ENCODE measurements at regions not wholly inside any gene's neighbourhood (a gene's known extent, or its start where the extent isn't known, plus 50 kb on each side); places are given as distances from the start of the nearest gene placed in this dataset.

DNA sequence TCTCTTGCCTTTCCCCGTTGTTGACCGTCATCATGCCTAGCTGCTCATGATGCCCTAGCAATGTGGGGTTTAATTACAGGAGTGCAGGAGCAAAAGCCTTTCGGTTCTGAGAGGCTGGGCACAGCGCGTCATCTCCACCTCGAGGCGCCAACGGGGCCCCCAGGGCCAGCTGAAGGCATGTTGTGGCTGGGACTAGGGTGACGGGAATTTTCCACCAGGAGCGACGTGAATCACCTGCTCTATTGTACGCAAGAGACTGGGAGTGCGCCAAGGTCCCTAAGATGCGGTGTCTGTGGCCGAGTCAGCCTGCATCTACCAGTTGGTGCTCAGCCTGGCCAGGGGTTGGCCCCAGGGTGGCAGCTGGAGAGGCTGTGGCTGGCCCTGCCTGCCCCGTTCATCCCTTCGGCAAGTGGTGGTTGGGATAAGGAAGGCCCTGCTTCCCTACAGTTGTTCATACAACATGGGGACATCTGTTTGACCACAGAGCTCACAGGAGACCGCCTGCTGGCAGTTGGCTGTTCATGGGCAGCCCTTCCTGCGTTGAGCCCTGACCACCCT, 1175.6 kb downstream of the BRD1 start:
- TF ChIP-seq, protein P1, sequence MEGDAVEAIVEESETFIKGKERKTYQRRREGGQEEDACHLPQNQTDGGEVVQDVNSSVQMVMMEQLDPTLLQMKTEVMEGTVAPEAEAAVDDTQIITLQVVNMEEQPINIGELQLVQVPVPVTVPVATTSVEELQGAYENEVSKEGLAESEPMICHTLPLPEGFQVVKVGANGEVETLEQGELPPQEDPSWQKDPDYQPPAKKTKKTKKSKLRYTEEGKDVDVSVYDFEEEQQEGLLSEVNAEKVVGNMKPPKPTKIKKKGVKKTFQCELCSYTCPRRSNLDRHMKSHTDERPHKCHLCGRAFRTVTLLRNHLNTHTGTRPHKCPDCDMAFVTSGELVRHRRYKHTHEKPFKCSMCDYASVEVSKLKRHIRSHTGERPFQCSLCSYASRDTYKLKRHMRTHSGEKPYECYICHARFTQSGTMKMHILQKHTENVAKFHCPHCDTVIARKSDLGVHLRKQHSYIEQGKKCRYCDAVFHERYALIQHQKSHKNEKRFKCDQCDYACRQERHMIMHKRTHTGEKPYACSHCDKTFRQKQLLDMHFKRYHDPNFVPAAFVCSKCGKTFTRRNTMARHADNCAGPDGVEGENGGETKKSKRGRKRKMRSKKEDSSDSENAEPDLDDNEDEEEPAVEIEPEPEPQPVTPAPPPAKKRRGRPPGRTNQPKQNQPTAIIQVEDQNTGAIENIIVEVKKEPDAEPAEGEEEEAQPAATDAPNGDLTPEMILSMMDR (IDR thresholded peaks at IDR 0.05; ENCODE audit: unreplicated experiment in 3 of 3): no peak
- peaks cover 4% of the 10 kb centered on the region for H3K4me1 Mint-ChIP-seq
- no peaks in the 10 kb centered on the region for H3K36me3 Mint-ChIP-seq (ENCODE audit: low read depth)
- H3K4me3 Mint-ChIP-seq: no peak overlapping the region
- H3K9me3 Mint-ChIP-seq: no peaks in the 10 kb centered on the region
- H3K27ac Mint-ChIP-seq: no peak overlapping the region
- peaks cover 10% of the 10 kb centered on the region for H3K27me3 Mint-ChIP-seq (ENCODE audit: low read depth)

DNA sequence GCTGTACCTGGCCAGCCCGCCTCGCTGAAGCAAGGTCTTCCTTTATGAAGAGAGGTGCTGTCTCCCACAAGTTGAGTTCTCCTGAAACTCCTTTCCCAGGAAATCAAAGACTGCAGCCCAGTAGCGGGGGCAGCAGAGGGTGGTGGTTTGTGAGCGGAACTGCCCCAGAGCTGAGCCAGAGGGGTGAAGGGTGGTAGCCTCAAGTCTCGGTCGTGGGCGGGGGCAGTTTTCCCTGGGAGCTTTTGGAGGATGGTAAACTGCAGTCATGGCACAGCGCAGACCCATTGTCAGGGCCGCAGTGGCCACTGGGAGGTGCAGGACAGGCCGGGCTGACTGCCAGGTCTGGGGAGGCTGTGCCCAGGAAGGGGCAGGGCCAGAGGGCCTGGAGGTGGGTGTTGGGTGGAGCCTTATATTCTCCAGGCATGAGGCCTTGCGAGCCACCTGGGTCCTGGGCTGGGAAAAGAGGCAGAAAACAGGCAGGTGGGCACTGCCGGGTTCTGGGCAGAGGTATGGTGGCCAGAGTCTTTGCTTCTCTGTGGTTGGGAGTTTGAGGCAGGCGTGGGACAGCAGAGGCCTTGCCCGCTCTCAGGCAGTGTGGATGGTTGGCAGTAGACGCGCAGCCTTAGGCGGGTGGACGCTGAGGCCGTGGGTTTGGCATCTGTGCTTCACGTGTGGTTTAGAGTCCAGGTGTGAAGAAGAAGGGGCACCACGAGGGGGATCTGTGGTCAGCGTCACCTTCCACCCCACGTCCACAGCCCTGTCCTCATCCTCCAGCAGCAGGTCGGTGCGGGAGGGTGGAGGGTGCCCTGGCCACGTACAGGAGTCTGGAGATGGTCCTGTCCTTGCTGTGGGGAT, 1176.4 kb downstream of the BRD1 start:
- Mint-ChIP-seq H3K9me3 (no peaks in the 10 kb centered on the region), H3K27me3 (ENCODE audit: low read depth) (peaks cover 7% of the 10 kb centered on the region), H3K36me3 (ENCODE audit: low read depth) (no peaks in the 10 kb centered on the region), H3K4me3 (no peak overlapping the region), H3K27ac (no peak overlapping the region), H3K4me1 (no peaks in the 10 kb centered on the region)
- TF ChIP-seq, protein P1 (IDR thresholded peaks at IDR 0.05; ENCODE audit: unreplicated experiment in 3 of 3): no peak

DNA sequence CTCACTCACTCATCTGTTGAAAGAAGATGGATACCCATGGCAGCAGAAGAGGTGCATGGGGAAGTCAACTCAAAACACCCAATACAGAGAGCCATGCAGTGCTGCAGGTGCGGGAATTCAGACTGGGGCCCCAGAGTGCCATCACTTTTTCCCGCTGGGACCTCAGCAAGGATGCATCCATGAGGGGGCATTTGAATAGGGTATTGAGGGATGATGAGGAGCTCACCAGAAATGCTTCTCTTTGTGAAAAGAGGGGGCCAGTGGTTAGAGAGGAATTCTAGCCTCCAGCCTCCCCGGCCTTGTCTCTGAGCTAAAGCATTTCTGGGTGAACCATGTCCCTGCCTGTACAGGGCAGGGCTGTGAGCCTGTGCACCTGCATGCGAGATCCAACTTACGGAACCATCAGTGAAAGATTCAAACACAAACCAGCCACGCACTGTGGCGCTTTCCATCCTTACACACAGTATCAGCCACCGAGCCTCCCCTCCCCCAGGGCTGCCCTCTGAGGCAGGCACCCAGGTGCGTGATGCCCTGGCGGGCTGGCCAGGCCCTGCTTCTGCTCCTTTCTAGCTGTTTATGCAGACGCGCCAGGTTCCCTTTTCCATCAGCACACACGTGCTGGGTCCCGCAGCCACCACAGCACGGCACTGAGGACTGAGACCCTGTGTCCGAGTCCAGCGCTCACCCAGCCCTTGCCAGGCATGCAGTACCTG, 1177.2 kb downstream of the BRD1 start:
- H3K4me1 Mint-ChIP-seq: no peaks in the 10 kb centered on the region
- H3K9me3 Mint-ChIP-seq: no peaks in the 10 kb centered on the region
- H3K4me3 Mint-ChIP-seq: no peak overlapping the region

DNA sequence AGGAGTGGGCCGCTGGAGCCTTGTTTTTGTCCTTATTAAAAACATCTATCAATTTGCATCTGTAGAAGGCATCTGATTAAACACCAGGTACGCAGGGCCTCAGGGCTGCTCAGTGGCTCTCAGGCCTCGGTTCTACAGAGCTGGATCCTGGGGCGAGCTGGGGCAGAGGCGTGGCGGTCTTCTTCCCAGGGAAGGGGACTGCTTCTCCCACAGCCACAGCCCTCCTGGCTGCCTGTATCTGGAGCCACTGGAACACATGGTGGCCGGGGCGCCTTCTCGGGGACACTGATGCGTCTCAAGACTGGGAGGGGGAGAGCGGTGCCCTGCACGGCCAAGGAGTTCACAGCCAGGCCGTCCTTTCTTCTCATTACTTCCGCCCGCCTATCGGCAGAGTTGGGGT, 1178.2 kb downstream of the BRD1 start:
- Mint-ChIP-seq H3K36me3 (ENCODE audit: low read depth) (no peaks in the 10 kb centered on the region), H3K9me3 (no peaks in the 10 kb centered on the region), H3K27ac (no peak overlapping the region), H3K4me3 (no peak overlapping the region), H3K27me3 (ENCODE audit: low read depth) (peaks cover 7% of the 10 kb centered on the region), H3K4me1 (no peaks in the 10 kb centered on the region)
- TF ChIP-seq, protein P1 (IDR thresholded peaks at IDR 0.05; ENCODE audit: unreplicated experiment in 3 of 3): no peak

More for the DNA sequence above, 1177.2 kb downstream of the BRD1 start:
- H3K27ac Mint-ChIP-seq: no peak overlapping the region
- no peaks in the 10 kb centered on the region for H3K36me3 Mint-ChIP-seq (ENCODE audit: low read depth)
- TF ChIP-seq, protein P1 (IDR thresholded peaks at IDR 0.05; ENCODE audit: unreplicated experiment in 3 of 3): no peak
- peaks cover 7% of the 10 kb centered on the region for H3K27me3 Mint-ChIP-seq (ENCODE audit: low read depth)

DNA sequence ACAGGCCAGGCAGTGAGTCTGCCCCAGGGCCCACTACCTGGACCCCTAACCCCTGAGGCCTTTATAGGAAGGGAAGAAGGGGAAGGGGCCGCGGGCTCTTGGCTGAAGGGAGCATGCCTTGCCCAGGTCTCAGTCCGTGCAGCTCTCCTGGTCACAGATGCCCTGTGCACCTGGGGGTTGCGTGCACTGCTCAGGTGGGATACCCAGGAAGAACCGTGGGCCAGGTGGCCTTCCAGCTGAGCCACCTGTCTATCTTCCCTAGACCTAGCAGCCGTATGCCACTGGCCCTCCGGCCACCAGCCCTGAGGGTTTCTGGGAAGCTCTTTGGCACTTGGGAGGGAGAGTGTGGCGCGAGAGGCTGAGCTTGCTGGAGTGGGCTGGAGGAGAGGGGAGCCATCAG, 1178.6 kb downstream of the BRD1 start:
- Mint-ChIP-seq H3K9me3 (no peaks in the 10 kb centered on the region), H3K27ac (no peak overlapping the region), H3K4me1 (peaks cover 2% of the 10 kb centered on the region), H3K4me3 (no peak overlapping the region), H3K36me3 (ENCODE audit: low read depth) (no peaks in the 10 kb centered on the region), H3K27me3 (ENCODE audit: low read depth) (peaks cover 7% of the 10 kb centered on the region)
- TF ChIP-seq, protein P1 (IDR thresholded peaks at IDR 0.05; ENCODE audit: unreplicated experiment in 3 of 3): no peak

Measured in nephron (organoid).